Astrocyte of the spinal cord (primary cell): ENCODE measurements at regions not wholly inside any gene's neighbourhood (a gene's known extent, or its start where the extent isn't known, plus 50 kb on each side); places are given as distances from the start of the nearest gene placed in this dataset.

ENCODE experiments used
- DNase-seq: peaks from one replicate; pipeline ENCODE4 v3.0.0; 2011; ENCODE audit warnings: low read depth, low spot score
- H3K4me3 ChIP-seq: 2 replicates; pipeline ENCODE4 v1.5.1; 2011; ENCODE audit warnings: low read depth, mild to moderate bottlenecking, low read length, moderate library complexity
- CTCF ChIP-seq: IDR thresholded peaks from 2 replicates; pipeline ENCODE4 v1.5.1; 2012; ENCODE audit warnings: low read depth, mild to moderate bottlenecking, low read length, inconsistent platforms
- in situ Hi-C: cut with HindIII; loops from 2 replicates; pipeline ENCODE4 v1.10.0; 2017; ENCODE audit warnings: low sequenced_read_pairs

GRCh38 chr11:97607291-97608000, 1217.6 kb downstream of the JRKL start:
- in situ Hi-C loops, result no loop called here
- TF ChIP-seq CTCF, result no peak
- no peak overlapping the region for H3K4me3 ChIP-seq
- DNase-seq, result no peak

DNA sequence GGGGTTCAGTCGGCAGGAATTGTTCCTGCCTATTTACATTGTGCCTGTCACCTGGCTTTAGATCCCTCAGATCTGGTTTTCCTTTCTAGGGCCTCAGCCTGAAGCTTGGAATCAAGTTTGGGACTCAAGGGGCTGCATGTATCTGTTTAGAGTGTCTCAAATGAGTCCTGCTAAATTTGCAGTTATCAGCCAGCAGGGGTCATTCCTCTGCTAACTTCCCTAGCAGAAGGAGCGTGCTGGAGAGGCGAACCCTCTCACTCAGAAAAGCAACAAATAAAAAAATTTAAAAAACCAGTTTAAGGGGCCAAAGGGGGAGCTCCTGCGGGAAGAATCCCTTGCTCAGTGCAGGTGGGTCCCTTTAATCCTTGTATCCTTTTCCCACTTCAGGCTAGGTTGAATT, 1220.2 kb downstream of the JRKL start:
- no peak for TF ChIP-seq CTCF
- no peak overlapping the region for H3K4me3 ChIP-seq
- in situ Hi-C loops, result no loop called here
- DNase-seq, result no peak

- TF ChIP-seq CTCF, result no peak
- in situ Hi-C loops, result no loop called here
- H3K4me3 ChIP-seq, result no peak overlapping the region
Observed at GRCh38 chr11:97610854-97611253, 1221.0 kb downstream of the JRKL start.

GRCh38 chr11:97611345-97611744, 1221.5 kb downstream of the JRKL start:
- no peak for TF ChIP-seq CTCF
- in situ Hi-C loops, result no loop called here
- DNase-seq, result no peak
- H3K4me3 ChIP-seq, result no peak overlapping the region

More at GRCh38 chr11:97610854-97611253, 1221.0 kb downstream of the JRKL start:
- DNase-seq, result no peak

GRCh38 chr11:97614606-97615005, 1224.8 kb downstream of the JRKL start:
- in situ Hi-C loops, result no loop called here
- DNase-seq, result peak; percentile 61
- H3K4me3 ChIP-seq, result no peak overlapping the region
- no peak for TF ChIP-seq CTCF

DNA sequence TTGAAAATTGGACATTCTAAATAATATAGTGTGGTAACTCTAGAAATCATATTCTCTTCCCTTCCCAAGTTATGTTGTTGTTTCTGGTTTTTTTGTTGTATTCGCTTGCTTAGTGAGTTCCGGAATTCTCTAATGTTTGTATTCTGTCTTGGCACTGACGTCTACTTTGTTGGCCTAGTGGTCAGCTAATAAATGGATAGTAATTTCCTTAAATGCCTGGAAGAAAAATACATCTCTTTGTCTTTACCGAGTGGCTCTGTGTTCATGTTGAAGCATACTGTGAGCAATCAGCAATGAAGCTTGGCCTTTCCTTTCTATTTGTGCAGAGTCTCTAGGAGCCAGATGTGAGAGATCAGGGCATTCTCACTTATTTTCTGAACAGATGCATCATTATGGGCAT, 1225.7 kb downstream of the JRKL start:
- no peak for TF ChIP-seq CTCF
- DNase-seq, result peak; percentile 13
- in situ Hi-C loops, result no loop called here
- no peak overlapping the region for H3K4me3 ChIP-seq
